ENCODE measurements at regions not wholly inside any gene's neighbourhood (a gene's known extent, or its start where the extent isn't known, plus 50 kb on each side); places are given as distances from the start of the nearest gene placed in this dataset.

DNA sequence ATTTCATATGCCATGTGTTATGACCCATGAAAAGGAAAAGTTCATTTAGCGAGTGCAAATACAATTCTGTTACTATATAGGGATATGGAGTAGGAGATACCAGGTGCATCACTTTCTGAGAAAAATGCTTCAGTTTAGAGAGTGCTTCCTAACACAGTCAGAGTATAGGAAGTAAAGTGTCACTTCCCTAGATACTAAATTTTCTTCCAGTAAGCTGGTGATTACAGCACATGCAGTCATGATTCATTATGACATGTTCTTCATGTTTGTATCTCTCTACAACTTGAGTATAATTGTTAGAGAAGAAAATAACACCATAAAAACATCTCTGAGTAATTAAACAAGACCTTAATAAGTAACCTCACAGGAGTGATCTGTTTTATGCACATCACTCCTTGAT lies 837.0 kb downstream of the DNAH5 start:
- TF ChIP-seq, protein P1, sequence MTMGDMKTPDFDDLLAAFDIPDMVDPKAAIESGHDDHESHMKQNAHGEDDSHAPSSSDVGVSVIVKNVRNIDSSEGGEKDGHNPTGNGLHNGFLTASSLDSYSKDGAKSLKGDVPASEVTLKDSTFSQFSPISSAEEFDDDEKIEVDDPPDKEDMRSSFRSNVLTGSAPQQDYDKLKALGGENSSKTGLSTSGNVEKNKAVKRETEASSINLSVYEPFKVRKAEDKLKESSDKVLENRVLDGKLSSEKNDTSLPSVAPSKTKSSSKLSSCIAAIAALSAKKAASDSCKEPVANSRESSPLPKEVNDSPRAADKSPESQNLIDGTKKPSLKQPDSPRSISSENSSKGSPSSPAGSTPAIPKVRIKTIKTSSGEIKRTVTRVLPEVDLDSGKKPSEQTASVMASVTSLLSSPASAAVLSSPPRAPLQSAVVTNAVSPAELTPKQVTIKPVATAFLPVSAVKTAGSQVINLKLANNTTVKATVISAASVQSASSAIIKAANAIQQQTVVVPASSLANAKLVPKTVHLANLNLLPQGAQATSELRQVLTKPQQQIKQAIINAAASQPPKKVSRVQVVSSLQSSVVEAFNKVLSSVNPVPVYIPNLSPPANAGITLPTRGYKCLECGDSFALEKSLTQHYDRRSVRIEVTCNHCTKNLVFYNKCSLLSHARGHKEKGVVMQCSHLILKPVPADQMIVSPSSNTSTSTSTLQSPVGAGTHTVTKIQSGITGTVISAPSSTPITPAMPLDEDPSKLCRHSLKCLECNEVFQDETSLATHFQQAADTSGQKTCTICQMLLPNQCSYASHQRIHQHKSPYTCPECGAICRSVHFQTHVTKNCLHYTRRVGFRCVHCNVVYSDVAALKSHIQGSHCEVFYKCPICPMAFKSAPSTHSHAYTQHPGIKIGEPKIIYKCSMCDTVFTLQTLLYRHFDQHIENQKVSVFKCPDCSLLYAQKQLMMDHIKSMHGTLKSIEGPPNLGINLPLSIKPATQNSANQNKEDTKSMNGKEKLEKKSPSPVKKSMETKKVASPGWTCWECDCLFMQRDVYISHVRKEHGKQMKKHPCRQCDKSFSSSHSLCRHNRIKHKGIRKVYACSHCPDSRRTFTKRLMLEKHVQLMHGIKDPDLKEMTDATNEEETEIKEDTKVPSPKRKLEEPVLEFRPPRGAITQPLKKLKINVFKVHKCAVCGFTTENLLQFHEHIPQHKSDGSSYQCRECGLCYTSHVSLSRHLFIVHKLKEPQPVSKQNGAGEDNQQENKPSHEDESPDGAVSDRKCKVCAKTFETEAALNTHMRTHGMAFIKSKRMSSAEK (CRISPR knock-in tag; IDR thresholded peaks at IDR 0.05; ENCODE audit: borderline replicate concordance), result no peak
- TF ChIP-seq CREM (CRISPR knock-in tag; IDR thresholded peaks at IDR 0.05) (no peak), EMX1 (CRISPR knock-in tag; IDR thresholded peaks at IDR 0.05) (no peak), ELF4 (CRISPR knock-in tag; IDR thresholded peaks at IDR 0.05; ENCODE audit: low read depth) (no peak), SP1 (CRISPR knock-in tag; conservative IDR thresholded peaks at IDR 0.05) (no peak), NFYB (CRISPR knock-in tag; conservative IDR thresholded peaks at IDR 0.05; ENCODE audit: low read depth) (no peak), NR3C1 (CRISPR knock-in tag; conservative IDR thresholded peaks at IDR 0.05; ENCODE audit: low read depth) (no peak), ZNF423 (CRISPR knock-in tag; IDR thresholded peaks at IDR 0.05) (no peak)
- TF ChIP-seq, protein P2, sequence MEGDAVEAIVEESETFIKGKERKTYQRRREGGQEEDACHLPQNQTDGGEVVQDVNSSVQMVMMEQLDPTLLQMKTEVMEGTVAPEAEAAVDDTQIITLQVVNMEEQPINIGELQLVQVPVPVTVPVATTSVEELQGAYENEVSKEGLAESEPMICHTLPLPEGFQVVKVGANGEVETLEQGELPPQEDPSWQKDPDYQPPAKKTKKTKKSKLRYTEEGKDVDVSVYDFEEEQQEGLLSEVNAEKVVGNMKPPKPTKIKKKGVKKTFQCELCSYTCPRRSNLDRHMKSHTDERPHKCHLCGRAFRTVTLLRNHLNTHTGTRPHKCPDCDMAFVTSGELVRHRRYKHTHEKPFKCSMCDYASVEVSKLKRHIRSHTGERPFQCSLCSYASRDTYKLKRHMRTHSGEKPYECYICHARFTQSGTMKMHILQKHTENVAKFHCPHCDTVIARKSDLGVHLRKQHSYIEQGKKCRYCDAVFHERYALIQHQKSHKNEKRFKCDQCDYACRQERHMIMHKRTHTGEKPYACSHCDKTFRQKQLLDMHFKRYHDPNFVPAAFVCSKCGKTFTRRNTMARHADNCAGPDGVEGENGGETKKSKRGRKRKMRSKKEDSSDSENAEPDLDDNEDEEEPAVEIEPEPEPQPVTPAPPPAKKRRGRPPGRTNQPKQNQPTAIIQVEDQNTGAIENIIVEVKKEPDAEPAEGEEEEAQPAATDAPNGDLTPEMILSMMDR (IDR thresholded peaks at IDR 0.05), result no peak
- TF ChIP-seq, protein P3, sequence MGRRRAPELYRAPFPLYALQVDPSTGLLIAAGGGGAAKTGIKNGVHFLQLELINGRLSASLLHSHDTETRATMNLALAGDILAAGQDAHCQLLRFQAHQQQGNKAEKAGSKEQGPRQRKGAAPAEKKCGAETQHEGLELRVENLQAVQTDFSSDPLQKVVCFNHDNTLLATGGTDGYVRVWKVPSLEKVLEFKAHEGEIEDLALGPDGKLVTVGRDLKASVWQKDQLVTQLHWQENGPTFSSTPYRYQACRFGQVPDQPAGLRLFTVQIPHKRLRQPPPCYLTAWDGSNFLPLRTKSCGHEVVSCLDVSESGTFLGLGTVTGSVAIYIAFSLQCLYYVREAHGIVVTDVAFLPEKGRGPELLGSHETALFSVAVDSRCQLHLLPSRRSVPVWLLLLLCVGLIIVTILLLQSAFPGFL (CRISPR knock-in tag; IDR thresholded peaks at IDR 0.05; ENCODE audit: borderline replicate concordance), result no peak
- TF ChIP-seq, protein P4, sequence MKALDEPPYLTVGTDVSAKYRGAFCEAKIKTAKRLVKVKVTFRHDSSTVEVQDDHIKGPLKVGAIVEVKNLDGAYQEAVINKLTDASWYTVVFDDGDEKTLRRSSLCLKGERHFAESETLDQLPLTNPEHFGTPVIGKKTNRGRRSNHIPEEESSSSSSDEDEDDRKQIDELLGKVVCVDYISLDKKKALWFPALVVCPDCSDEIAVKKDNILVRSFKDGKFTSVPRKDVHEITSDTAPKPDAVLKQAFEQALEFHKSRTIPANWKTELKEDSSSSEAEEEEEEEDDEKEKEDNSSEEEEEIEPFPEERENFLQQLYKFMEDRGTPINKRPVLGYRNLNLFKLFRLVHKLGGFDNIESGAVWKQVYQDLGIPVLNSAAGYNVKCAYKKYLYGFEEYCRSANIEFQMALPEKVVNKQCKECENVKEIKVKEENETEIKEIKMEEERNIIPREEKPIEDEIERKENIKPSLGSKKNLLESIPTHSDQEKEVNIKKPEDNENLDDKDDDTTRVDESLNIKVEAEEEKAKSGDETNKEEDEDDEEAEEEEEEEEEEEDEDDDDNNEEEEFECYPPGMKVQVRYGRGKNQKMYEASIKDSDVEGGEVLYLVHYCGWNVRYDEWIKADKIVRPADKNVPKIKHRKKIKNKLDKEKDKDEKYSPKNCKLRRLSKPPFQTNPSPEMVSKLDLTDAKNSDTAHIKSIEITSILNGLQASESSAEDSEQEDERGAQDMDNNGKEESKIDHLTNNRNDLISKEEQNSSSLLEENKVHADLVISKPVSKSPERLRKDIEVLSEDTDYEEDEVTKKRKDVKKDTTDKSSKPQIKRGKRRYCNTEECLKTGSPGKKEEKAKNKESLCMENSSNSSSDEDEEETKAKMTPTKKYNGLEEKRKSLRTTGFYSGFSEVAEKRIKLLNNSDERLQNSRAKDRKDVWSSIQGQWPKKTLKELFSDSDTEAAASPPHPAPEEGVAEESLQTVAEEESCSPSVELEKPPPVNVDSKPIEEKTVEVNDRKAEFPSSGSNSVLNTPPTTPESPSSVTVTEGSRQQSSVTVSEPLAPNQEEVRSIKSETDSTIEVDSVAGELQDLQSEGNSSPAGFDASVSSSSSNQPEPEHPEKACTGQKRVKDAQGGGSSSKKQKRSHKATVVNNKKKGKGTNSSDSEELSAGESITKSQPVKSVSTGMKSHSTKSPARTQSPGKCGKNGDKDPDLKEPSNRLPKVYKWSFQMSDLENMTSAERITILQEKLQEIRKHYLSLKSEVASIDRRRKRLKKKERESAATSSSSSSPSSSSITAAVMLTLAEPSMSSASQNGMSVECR (CRISPR knock-in tag; IDR thresholded peaks at IDR 0.05; ENCODE audit: borderline replicate concordance), result no peak

Measured in WTC11 (cell line).